Neuronal stem cell (in vitro differentiated cells): ENCODE measurements at regions not wholly inside any gene's neighbourhood (a gene's known extent, or its start where the extent isn't known, plus 50 kb on each side); places are given as distances from the start of the nearest gene placed in this dataset.
A peak's percentile ranks its signal among the peaks of the same experiment; 100 is the strongest.

Experiments used
- DNase-seq: peaks from one replicate; pipeline ENCODE4 v3.0.0-alpha.2; 2013; ENCODE audit warnings: low spot score
- H2AFZ ChIP-seq: one replicate; pipeline ENCODE4 v1.6.1; 2013; ENCODE audit warnings: mild to moderate bottlenecking, low read length, inconsistent platforms
- H2AK5ac ChIP-seq: 2 replicates; pipeline ENCODE4 v1.6.1; 2013; ENCODE audit warnings: low read depth, mild to moderate bottlenecking, inconsistent platforms, low read length, moderate library complexity, mixed read lengths
- H2BK120ac ChIP-seq: 2 replicates; pipeline ENCODE4 v1.6.1; 2013; ENCODE audit warnings: low read depth, mild to moderate bottlenecking, inconsistent platforms, low read length, moderate library complexity, mixed read lengths
- H2BK12ac ChIP-seq: one replicate; pipeline ENCODE4 v1.6.1; 2013; ENCODE audit warnings: low read length, inconsistent platforms
- H2BK15ac ChIP-seq: 2 replicates; pipeline ENCODE4 v1.6.1; 2013; ENCODE audit warnings: mild to moderate bottlenecking, low read length, inconsistent platforms, mixed read lengths
- H2BK5ac ChIP-seq: one replicate; pipeline ENCODE4 v1.6.1; 2013; ENCODE audit warnings: inconsistent platforms, mild to moderate bottlenecking, low read length, moderate library complexity
- H3K14ac ChIP-seq: one replicate; pipeline ENCODE4 v1.6.1; 2013; ENCODE audit warnings: low read length, inconsistent platforms
- H3K18ac ChIP-seq: 2 replicates; pipeline ENCODE4 v1.6.1; 2013; ENCODE audit warnings: low read length, inconsistent platforms
- H3K23ac ChIP-seq: 2 replicates; pipeline ENCODE4 v1.6.1; 2013; ENCODE audit warnings: low read depth, mild to moderate bottlenecking, mixed read lengths, low read length, inconsistent platforms; ENCODE audit not compliant: poor library complexity
- H3K27ac ChIP-seq: replicated peaks from 3 replicates; pipeline ENCODE4 v1.5.1; 2013; ENCODE audit warnings: low read length, inconsistent platforms
- H3K27me3 ChIP-seq, 3 experiments: 2 replicates each; pipeline ENCODE4 v1.6.1; 2013; ENCODE audit warnings: low read length in 3 of 3, mild to moderate bottlenecking in 2 of 3, inconsistent platforms in 1 of 3, low read depth in 1 of 3, mixed read lengths in 1 of 3, moderate library complexity in 1 of 3; ENCODE audit not compliant: control insufficient read depth in 3 of 3, insufficient read depth in 3 of 3
- H3K36me3 ChIP-seq, 2 donors: replicated peaks in 1 of 2; 2 replicates each; pipeline ENCODE4 v1.6.1; 2013; ENCODE audit warnings: low read length in 2 of 2; ENCODE audit not compliant: control insufficient read depth in 2 of 2, insufficient read depth in 2 of 2
- H3K4ac ChIP-seq: 2 replicates; pipeline ENCODE4 v1.6.1; 2013; ENCODE audit warnings: inconsistent platforms, mild to moderate bottlenecking, low read length, moderate library complexity
- H3K4me1 ChIP-seq, 2 donors: 1 replicate in 1 of 2; 2 replicates in 1 of 2; pipeline ENCODE4 v1.6.1; 2013; ENCODE audit warnings: low read length in 2 of 2, low read depth in 1 of 2; ENCODE audit not compliant: control insufficient read depth in 2 of 2, insufficient read depth in 1 of 2
- H3K4me2 ChIP-seq: one replicate; pipeline ENCODE4 v1.6.1; 2013; ENCODE audit warnings: mild to moderate bottlenecking, low read length, inconsistent platforms; ENCODE audit not compliant: insufficient read depth, poor library complexity, severe bottlenecking
- H3K4me3 ChIP-seq, 2 donors: 2 replicates each; pipeline ENCODE4 v1.5.1; 2013; ENCODE audit warnings: low read length in 2 of 2, mild to moderate bottlenecking in 2 of 2, inconsistent platforms in 1 of 2, moderate library complexity in 1 of 2
- H3K79me1 ChIP-seq: one replicate; pipeline ENCODE4 v1.6.1; 2013; ENCODE audit warnings: low read depth, mild to moderate bottlenecking, inconsistent platforms, low read length, moderate library complexity
- H3K9ac ChIP-seq: one replicate; pipeline ENCODE4 v1.6.1; 2013; ENCODE audit warnings: mild to moderate bottlenecking, low read depth, low read length, inconsistent platforms; ENCODE audit not compliant: poor library complexity
- H3K9me3 ChIP-seq, 2 donors: replicated peaks in 1 of 2; 2 replicates each; pipeline versions ENCODE3 to v1.6.1; 2013; ENCODE audit warnings: low read length in 2 of 2, mild to moderate bottlenecking in 2 of 2, inconsistent platforms in 1 of 2, low read depth in 1 of 2, mixed read lengths in 1 of 2, moderate library complexity in 1 of 2; ENCODE audit not compliant: control insufficient read depth in 2 of 2, insufficient read depth in 1 of 2
- H4K8ac ChIP-seq: one replicate; pipeline ENCODE4 v1.6.1; 2013; ENCODE audit warnings: low read depth, mild to moderate bottlenecking, inconsistent platforms, low read length, moderate library complexity
- H4K91ac ChIP-seq: one replicate; pipeline ENCODE4 v1.6.1; 2013; ENCODE audit warnings: low read length, low read depth, mild to moderate bottlenecking, inconsistent platforms; ENCODE audit not compliant: poor library complexity
- WGBS, 2 donors: extraction: QIAGEN DNeasy Blood & Tissue Kit; methylation state at CpG; one replicate each; pipeline ENCODE4 v1.1.7; 2013; ENCODE audit warnings: missing lambda C conversion rate in 2 of 2, mixed read lengths in 1 of 2; ENCODE audit not compliant: insufficient read length in 2 of 2, insufficient replicate concordance in 1 of 2; ENCODE audit errors: extremely low coverage in 2 of 2; 5-methylcytosine and 5-hydroxymethylcytosine counted together

DNA sequence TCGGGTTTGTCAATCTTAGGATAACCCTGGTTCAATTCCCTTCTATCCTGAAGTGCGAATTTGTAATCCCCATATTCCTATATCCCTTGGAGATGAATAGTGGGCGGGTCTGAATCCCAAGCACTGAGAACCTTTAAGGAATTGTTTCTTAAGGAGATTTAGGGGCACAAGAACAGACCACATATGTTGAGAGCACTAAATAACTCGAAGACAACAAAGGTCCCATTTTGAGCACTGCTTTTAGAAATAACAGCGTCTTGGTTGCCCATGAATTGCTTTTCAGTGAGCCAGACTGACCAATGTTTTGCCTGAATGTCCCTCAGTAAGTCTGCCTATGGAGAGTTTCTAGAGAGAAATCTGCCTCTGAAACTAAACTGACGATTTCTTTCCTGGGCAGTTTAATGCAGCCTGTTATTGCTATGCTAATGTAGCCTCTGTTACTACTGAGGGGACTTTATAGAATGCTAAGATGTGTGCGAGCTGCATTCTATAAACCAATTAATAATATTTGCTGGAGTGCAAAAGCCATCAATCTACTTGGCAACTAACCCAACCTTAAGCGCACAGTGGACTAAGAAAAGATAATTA lies 445.0 kb upstream of the DMAC1 start:
- no peak for DNase-seq
- H3K36me3 ChIP-seq, result no peaks in the 10 kb centered on the region
- H3K23ac ChIP-seq, result no peak overlapping the region
- no peak overlapping the region for H4K8ac ChIP-seq
- no peak overlapping the region for H2BK120ac ChIP-seq
- H3K9me3 ChIP-seq, result no peaks in the 10 kb centered on the region
- H3K14ac ChIP-seq, result no peak overlapping the region
- H4K91ac ChIP-seq, result no peak overlapping the region
- no peak overlapping the region for H3K18ac ChIP-seq
- no peak overlapping the region for H3K27ac ChIP-seq
- H3K27me3 ChIP-seq, result no peaks in the 10 kb centered on the region
- no peaks in the 10 kb centered on the region for H3K79me1 ChIP-seq
- no peak overlapping the region for H3K4me3 ChIP-seq
- H3K9ac ChIP-seq, result no peak overlapping the region
- peaks cover 0 to 4% of the 10 kb centered on the region in 2 donors for H3K4me1 ChIP-seq
- H2BK15ac ChIP-seq, result no peak overlapping the region
- H2BK12ac ChIP-seq, result no peak overlapping the region
- WGBS, 2 donors, result no CpG with 5 or more reads among the region's 8 CpGs
- no peak overlapping the region for H3K4ac ChIP-seq
- H2AFZ ChIP-seq, result peak overlapping the region; percentile 47
- H3K4me2 ChIP-seq, result no peak overlapping the region
- no peak overlapping the region for H2AK5ac ChIP-seq
- no peak overlapping the region for H2BK5ac ChIP-seq

- H4K91ac ChIP-seq, result no peak overlapping the region
- no peak overlapping the region for H3K4me3 ChIP-seq
- peaks cover 0 to 4% of the 10 kb centered on the region in 2 donors for H3K4me1 ChIP-seq
- H3K23ac ChIP-seq, result no peak overlapping the region
- no peak overlapping the region for H3K14ac ChIP-seq
- no peak overlapping the region for H3K9ac ChIP-seq
- H3K27ac ChIP-seq, result no peak overlapping the region
- H2AK5ac ChIP-seq, result no peak overlapping the region
- no peak overlapping the region for H2BK120ac ChIP-seq
- no CpG with 5 or more reads among the region's 5 CpGs for WGBS, 2 donors
- no peak for DNase-seq
- no peak overlapping the region for H2BK15ac ChIP-seq
- H3K36me3 ChIP-seq, result no peaks in the 10 kb centered on the region
- H3K4ac ChIP-seq, result no peak overlapping the region
- H2AFZ ChIP-seq, result peak overlapping the region; percentile 8
- H4K8ac ChIP-seq, result no peak overlapping the region
- H3K79me1 ChIP-seq, result no peaks in the 10 kb centered on the region
- no peaks in the 10 kb centered on the region for H3K9me3 ChIP-seq
- no peak overlapping the region for H3K4me2 ChIP-seq
- no peak overlapping the region for H2BK5ac ChIP-seq
- H3K27me3 ChIP-seq, result no peaks in the 10 kb centered on the region
- no peak overlapping the region for H3K18ac ChIP-seq
- no peak overlapping the region for H2BK12ac ChIP-seq
These were observed 441.6 kb upstream of the DMAC1 start for GRCh38 chr9:8241201-8241600.

DNA sequence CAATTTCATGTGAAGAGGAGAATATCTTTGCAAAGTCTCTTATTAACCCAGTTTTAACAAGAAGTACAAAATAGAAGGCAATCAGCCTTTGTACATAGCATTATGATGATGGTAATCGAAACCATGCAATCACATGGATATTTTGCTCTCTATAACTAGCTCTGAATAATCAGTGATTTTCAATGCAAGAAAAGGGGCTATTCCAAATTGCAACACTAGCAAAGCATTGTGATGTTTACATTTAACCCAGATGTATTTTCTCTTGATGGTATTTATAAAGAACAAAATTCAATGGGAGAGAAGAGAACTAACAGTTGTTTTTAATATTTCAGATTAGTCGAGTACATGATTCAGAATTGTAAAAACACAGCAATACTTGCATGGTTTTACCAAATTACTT lies 437.5 kb upstream of the DMAC1 start:
- Histone ChIP-seq H3K27ac (no peak overlapping the region), H3K4me2 (no peak overlapping the region), H2BK12ac (no peak overlapping the region), H3K9ac (no peak overlapping the region), H3K14ac (no peak overlapping the region), H3K4me3 (no peak overlapping the region), H3K18ac (no peak overlapping the region), H3K36me3 (no peaks in the 10 kb centered on the region), H3K4ac (no peak overlapping the region), H2AFZ (no peak overlapping the region), H3K4me1 (peaks cover 5 to 11% of the 10 kb centered on the region in 2 donors), H2BK5ac (no peak overlapping the region), H3K27me3 (no peaks in the 10 kb centered on the region), H2BK120ac (no peak overlapping the region), H4K91ac (no peak overlapping the region), H3K23ac (no peak overlapping the region), H4K8ac (no peak overlapping the region), H2AK5ac (no peak overlapping the region), H2BK15ac (no peak overlapping the region), H3K79me1 (no peaks in the 10 kb centered on the region), H3K9me3 (no peaks in the 10 kb centered on the region)
- no CpG with 5 or more reads among the region's 2 CpGs for WGBS, 2 donors
- DNase-seq, result no peak

DNA sequence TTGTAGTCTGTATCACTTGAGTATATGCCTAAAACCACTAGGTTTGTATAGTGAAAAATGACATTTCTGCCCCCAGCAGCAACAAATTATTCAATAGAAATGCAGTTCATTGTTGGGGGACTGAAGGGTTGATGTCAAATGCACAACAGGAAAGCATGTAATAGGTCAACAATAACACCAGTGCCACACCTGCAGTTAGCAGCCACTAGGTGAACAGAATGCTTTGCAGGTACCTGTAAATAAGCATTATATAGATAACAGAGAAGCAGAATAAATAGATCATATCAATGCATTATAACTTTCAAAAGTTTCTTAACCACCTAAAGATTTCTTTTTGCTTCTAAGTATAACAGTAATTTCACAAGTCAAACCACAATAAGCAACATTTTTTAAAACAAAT lies 435.9 kb upstream of the DMAC1 start:
- H3K27ac ChIP-seq, result no peak overlapping the region

More for the DNA sequence above, 435.9 kb upstream of the DMAC1 start:
- Histone ChIP-seq H2BK15ac (no peak overlapping the region), H2BK12ac (no peak overlapping the region), H3K18ac (no peak overlapping the region), H3K23ac (no peak overlapping the region), H3K79me1 (no peaks in the 10 kb centered on the region), H3K4me2 (no peak overlapping the region), H2AFZ (no peak overlapping the region), H3K4me1 (peaks cover 5 to 11% of the 10 kb centered on the region in 2 donors), H4K8ac (no peak overlapping the region), H3K4ac (no peak overlapping the region), H3K9ac (no peak overlapping the region), H2AK5ac (no peak overlapping the region), H3K27me3 (no peaks in the 10 kb centered on the region), H2BK120ac (no peak overlapping the region), H3K36me3 (no peaks in the 10 kb centered on the region), H4K91ac (no peak overlapping the region), H3K14ac (no peak overlapping the region), H3K4me3 (no peak overlapping the region), H2BK5ac (no peak overlapping the region), H3K9me3 (no peaks in the 10 kb centered on the region)
- no peak for DNase-seq
